ENCODE measurements at regions not wholly inside any gene's neighbourhood (a gene's known extent, or its start where the extent isn't known, plus 50 kb on each side); places are given as distances from the start of the nearest gene placed in this dataset.

DNA sequence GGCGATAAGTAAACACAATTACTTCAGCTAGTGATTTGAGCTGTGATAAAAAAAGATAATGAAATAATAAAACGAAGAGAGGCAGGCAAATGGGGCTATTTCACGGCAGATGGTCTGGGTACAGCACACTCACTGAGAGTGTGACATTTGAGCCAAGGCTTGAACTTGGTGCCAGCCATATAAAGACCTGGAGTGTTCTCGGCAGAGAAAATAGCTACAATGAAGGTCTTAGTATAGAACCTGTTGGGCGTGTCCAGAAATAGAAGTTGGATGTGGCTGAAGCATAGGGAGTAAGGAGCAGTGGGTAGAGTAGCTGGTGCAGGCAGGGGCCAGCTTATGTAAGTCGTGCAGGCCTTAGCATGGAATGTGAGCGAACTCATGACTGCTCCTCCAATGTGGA, 660.3 kb upstream of the WWC1 start:
- Histone ChIP-seq H4K20me1 (ENCODE audit: control insufficient read depth, insufficient read depth) (no peaks in the 10 kb centered on the region), H3K27me3 (replicated peaks in 1 of 2; ENCODE audit: control insufficient read depth in 2 of 2, insufficient read depth in 2 of 2, low read length in 1 of 2) (no peaks in the 10 kb centered on the region), H3K4me2 (ENCODE audit: control insufficient read depth, insufficient read depth) (no peak overlapping the region), H3K27ac (ENCODE audit: control insufficient read depth, insufficient read depth) (no peak overlapping the region), H3K9ac (ENCODE audit: control insufficient read depth, insufficient read depth, low read length) (no peak overlapping the region), H2AFZ (ENCODE audit: control insufficient read depth, low read depth, low read length) (no peak overlapping the region), H3K79me2 (ENCODE audit: control insufficient read depth, insufficient read depth, low read length) (no peaks in the 10 kb centered on the region), H3K9me3 (replicated peaks; ENCODE audit: control insufficient read depth, insufficient read depth, low read length) (no peaks in the 10 kb centered on the region), H3K36me3 (ENCODE audit: control insufficient read depth in 2 of 2, insufficient read depth in 2 of 2, low read length in 1 of 2) (no peaks in the 10 kb centered on the region), H3K4me3 (no peak overlapping the region), H3K4me1 (ENCODE audit: control insufficient read depth, insufficient read depth, low read length) (no peaks in the 10 kb centered on the region)
- no peak for TF ChIP-seq NR2F1 (conservative IDR thresholded peaks at IDR 0.05)
- TF ChIP-seq HDAC2 (IDR thresholded peaks at IDR 0.05): no peak
- TF ChIP-seq, protein P1, sequence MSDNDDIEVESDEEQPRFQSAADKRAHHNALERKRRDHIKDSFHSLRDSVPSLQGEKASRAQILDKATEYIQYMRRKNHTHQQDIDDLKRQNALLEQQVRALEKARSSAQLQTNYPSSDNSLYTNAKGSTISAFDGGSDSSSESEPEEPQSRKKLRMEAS (IDR thresholded peaks at IDR 0.05; ENCODE audit: low read depth, low read length): no peak
- TF ChIP-seq RELA (IDR thresholded peaks at IDR 0.05; ENCODE audit: borderline replicate concordance, partially characterized antibody): no peak
- TF ChIP-seq, protein P2, sequence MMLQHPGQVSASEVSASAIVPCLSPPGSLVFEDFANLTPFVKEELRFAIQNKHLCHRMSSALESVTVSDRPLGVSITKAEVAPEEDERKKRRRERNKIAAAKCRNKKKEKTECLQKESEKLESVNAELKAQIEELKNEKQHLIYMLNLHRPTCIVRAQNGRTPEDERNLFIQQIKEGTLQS (IDR thresholded peaks at IDR 0.05; ENCODE audit: borderline replicate concordance, extremely low read depth, low read depth, low read length): no peak
- SMC1A ChIA-PET (ENCODE audit: uncharacterized antibody, unreplicated experiment): no interaction called here
- 21% methylated on average over 7 of the region's 7 CpGs for WGBS (ENCODE audit: insufficient coverage, insufficient replicate concordance, low lambda C conversion rate, missing lambda C conversion rate)
- POLR2A ChIA-PET: no interaction called here
- DNase-seq (ENCODE audit: low read depth, low spot score) (no peak), FAIRE-seq (no peak), ATAC-seq (no peak)
- in situ Hi-C loops (cut with MboI) (no loop called here), intact Hi-C loops (cut with micrococcal nuclease; ENCODE audit: unreplicated experiment) (no loop called here)
- CTCF ChIA-PET: no interaction called here
- RAD21 ChIA-PET (ENCODE audit: unreplicated experiment): no interaction called here
- BruUV-seq (replicated peaks): no TSS peak

DNA sequence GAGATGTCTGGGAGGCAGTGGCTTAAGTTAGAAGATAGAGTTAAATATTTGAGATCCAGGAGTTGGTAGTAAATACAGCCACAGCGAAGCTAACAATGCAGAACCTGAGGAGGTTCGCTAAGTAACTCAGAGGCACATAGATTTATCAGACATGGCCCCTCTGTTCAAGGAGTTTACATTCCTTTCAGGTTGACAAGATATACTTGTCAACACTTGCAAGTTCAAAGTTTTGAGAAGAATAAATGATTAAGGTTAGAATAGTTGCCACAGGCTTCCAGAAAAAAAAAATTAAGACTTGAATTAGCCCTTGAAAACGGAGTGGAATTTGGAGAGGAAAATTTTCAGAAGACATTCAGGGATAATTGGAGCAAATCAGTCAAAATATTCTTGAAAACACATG, 658.3 kb upstream of the WWC1 start:
- no peak for FAIRE-seq
- Histone ChIP-seq H3K79me2 (ENCODE audit: control insufficient read depth, insufficient read depth, low read length) (no peaks in the 10 kb centered on the region), H3K27ac (ENCODE audit: control insufficient read depth, insufficient read depth) (no peak overlapping the region), H3K4me2 (ENCODE audit: control insufficient read depth, insufficient read depth) (no peak overlapping the region), H3K36me3 (ENCODE audit: control insufficient read depth in 2 of 2, insufficient read depth in 2 of 2, low read length in 1 of 2) (no peaks in the 10 kb centered on the region), H3K27me3 (replicated peaks in 1 of 2; ENCODE audit: control insufficient read depth in 2 of 2, insufficient read depth in 2 of 2, low read length in 1 of 2) (no peaks in the 10 kb centered on the region), H3K9me3 (replicated peaks; ENCODE audit: control insufficient read depth, insufficient read depth, low read length) (no peaks in the 10 kb centered on the region), H3K9ac (ENCODE audit: control insufficient read depth, insufficient read depth, low read length) (no peak overlapping the region), H3K4me1 (ENCODE audit: control insufficient read depth, insufficient read depth, low read length) (no peaks in the 10 kb centered on the region), H4K20me1 (ENCODE audit: control insufficient read depth, insufficient read depth) (no peaks in the 10 kb centered on the region), H2AFZ (ENCODE audit: control insufficient read depth, low read depth, low read length) (no peak overlapping the region), H3K4me3 (no peak overlapping the region)
- in situ Hi-C loops (cut with MboI) (no loop called here), intact Hi-C loops (cut with micrococcal nuclease; ENCODE audit: unreplicated experiment) (no loop called here)
- no TSS peak for BruUV-seq (replicated peaks)
- ChIA-PET RAD21 (ENCODE audit: unreplicated experiment) (no interaction called here), SMC1A (ENCODE audit: uncharacterized antibody, unreplicated experiment) (no interaction called here), POLR2A (no interaction called here), CTCF (interaction anchor here (0.6 kb wide), 1 partner anchor 1398 kb away, joined by 3 read pairs; no protein-coding TSS in a partner anchor)
- WGBS (ENCODE audit: insufficient coverage, insufficient replicate concordance, low lambda C conversion rate, missing lambda C conversion rate): 10% methylated on average over 3 of the region's 3 CpGs
- ATAC-seq: no peak
- no peak for DNase-seq (ENCODE audit: low read depth, low spot score)
- TF ChIP-seq, protein P3, sequence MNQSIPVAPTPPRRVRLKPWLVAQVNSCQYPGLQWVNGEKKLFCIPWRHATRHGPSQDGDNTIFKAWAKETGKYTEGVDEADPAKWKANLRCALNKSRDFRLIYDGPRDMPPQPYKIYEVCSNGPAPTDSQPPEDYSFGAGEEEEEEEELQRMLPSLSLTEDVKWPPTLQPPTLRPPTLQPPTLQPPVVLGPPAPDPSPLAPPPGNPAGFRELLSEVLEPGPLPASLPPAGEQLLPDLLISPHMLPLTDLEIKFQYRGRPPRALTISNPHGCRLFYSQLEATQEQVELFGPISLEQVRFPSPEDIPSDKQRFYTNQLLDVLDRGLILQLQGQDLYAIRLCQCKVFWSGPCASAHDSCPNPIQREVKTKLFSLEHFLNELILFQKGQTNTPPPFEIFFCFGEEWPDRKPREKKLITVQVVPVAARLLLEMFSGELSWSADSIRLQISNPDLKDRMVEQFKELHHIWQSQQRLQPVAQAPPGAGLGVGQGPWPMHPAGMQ (IDR thresholded peaks at IDR 0.05; ENCODE audit: borderline replicate concordance): no peak
- TF ChIP-seq ZNF622 (IDR thresholded peaks at IDR 0.05) (no peak), KAT2A (conservative IDR thresholded peaks at IDR 0.05; ENCODE audit: control insufficient read depth, low read depth, low read length) (no peak), PML (IDR thresholded peaks at IDR 0.05; ENCODE audit: low read length) (no peak), IKZF2 (IDR thresholded peaks at IDR 0.05) (no peak), TCF3 (IDR thresholded peaks at IDR 0.05; ENCODE audit: borderline replicate concordance, insufficient read depth, low read depth, low read length) (no peak), CBX5 (IDR thresholded peaks at IDR 0.05; ENCODE audit: low read depth) (no peak)
- TF ChIP-seq, protein P4, sequence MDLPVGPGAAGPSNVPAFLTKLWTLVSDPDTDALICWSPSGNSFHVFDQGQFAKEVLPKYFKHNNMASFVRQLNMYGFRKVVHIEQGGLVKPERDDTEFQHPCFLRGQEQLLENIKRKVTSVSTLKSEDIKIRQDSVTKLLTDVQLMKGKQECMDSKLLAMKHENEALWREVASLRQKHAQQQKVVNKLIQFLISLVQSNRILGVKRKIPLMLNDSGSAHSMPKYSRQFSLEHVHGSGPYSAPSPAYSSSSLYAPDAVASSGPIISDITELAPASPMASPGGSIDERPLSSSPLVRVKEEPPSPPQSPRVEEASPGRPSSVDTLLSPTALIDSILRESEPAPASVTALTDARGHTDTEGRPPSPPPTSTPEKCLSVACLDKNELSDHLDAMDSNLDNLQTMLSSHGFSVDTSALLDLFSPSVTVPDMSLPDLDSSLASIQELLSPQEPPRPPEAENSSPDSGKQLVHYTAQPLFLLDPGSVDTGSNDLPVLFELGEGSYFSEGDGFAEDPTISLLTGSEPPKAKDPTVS (IDR thresholded peaks at IDR 0.05; ENCODE audit: low read depth, low read length): no peak

Data from GM12878 (cell line).